ENCODE measurements at regions not wholly inside any gene's neighbourhood (a gene's known extent, or its start where the extent isn't known, plus 50 kb on each side); places are given as distances from the start of the nearest gene placed in this dataset.
A peak's percentile ranks its signal among the peaks of the same experiment; 100 is the strongest.

DNA sequence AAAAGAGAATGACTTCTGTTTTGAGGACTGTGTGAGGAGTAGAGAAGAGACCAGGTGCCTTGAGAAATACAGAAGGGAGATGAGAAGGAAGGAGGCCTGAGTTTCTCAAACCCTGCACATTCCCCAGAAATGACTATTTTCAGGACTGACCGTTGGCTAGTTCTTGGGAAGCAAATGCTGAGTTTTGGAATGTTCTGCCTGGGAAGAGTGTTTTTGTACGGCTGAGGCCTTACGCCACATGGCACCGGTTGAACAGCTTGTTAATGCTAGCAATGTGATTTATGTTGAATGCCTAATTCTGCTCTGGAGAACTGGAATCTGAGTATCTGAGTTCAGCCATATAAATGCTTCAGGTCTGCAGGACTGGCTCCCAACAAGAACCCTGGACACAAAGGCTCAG is 152.7 kb upstream of the ADAMTS16 start:
- no peak for DNase-seq

DNA sequence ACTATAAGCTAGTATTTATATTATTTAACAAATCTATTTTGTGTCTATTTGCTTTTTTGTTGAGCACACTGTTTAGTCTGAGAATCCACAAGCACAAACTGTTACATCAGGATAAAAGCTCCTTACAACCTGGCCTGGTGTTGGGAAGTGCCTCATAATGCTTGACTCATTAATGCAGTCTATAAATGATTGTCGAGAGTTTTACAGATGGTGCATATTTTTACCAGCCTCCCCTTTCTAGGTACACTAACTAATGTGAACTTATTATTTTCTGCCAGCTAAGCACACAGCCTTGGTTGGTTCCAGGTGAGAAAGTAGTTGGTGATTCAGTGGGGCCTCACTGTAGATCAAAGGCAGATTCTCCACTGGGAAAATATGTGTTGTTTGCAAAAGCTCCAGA is 151.0 kb upstream of the ADAMTS16 start:
- DNase-seq, result no peak

DNA sequence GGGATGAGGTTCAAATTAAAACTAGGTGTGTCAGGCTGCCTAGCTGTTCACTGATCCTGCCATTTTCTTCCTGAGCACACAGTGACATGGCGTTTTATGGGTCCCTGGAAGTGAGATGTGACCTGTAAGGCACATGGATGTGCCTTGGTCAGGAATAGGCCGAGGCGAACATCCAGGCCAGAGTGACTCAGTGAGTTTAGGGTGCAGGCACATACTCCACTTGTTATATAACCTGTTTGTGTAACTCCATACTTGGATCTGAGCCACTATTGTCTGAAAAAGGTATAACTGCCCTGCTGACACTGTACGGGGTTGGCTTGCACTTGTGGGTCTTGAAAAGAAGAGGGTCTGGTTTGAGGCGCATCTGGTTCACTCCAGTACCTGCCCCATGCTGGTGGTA is 150.1 kb upstream of the ADAMTS16 start:
- DNase-seq, result no peak

DNA sequence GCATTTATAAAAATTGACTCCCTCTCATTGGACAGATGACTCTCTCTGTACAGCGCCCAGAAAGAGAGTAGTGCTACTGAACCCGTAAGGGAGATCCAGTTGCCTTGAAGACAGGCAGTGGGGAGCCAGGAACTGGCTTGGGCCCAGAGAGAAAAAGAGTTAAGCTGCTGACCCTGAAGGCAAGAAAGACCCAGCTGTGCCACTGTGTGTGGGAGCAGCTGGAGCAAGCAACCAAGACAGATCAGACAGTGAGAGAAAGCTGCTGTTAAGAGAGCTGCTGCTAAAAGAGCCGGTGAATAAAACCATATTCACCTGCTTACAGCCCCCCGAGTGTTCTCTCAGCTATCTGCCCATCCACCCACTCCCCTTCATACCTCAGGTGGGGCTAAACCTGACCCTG is 149.7 kb upstream of the ADAMTS16 start:
- DNase-seq, result no peak

DNA sequence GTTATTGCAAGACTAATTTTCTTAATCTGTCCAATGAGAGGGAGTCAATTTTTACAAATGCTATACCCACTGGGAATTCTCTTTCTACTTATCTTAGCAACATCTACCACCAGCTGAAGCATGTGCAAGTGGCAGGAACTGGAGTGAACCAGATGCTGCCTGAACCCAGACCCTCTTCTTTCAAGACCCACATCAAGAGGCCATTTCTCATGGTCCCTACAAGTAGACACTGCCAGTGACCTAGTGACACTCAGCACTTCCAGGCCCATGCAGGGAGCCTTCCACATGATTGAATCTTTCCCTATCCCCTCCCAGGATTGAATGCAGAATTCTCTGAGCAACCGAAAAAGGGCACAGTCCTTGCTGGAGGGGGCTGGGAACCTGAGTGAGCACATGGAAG is 148.2 kb upstream of the ADAMTS16 start:
- DNase-seq, result no peak

DNA sequence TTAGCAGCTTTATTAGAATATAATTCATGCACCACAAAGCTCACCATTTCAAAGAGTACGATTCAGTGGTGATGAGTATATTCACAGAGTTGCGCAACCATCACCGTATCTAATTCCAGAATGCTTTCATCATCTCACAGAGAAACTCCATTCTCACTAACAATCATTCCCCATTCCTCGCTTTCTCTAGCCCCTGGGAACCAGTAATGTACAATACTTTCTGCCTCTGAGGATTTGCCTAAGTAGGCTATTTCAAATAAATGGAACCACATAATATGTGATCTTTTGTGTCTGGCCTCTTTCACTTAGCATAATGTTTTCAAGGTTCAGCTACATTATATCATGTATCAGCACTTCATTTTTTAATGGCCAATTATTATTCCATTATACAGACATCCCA is 145.1 kb upstream of the ADAMTS16 start:
- no peak for DNase-seq

DNA sequence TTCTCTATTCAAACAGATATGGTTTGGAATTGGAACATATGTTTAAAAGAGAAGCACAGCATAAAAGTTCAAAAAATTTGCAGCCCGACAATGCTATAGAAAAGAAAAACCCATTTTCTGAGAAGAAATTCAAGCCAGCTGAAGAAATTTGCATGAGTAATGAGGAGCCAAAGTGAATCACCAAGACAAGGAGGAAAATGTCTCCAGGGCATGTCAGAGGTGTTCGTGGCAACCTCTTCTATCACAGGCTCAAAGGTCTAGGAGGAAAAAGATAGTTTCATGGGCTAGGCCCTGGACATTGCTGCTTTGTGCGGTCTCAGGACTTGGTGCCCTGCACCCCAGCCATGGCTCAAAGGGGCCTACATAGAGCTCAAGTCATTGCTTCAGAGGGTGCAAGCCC is 134.8 kb upstream of the ADAMTS16 start:
- DNase-seq, result no peak

DNA sequence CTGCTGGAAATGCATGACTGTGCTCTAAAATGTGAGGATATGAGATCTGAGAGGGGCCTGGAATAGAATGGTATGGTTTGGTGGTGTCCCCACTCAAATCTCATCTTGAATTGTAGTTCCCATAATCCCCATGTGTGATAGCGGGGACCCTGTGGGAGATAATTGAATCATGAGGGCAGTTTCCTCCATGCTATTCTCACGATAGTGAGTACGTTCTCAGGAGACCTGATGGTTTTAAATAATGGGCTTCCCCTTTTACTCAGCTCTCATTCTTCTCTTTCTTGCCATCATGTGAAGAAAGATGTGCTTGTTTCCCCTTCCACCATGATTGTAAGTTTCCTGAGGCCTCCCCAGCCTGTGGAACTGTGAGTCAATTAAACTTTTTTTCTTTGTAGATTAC is 133.6 kb upstream of the ADAMTS16 start:
- no peak for DNase-seq

DNA sequence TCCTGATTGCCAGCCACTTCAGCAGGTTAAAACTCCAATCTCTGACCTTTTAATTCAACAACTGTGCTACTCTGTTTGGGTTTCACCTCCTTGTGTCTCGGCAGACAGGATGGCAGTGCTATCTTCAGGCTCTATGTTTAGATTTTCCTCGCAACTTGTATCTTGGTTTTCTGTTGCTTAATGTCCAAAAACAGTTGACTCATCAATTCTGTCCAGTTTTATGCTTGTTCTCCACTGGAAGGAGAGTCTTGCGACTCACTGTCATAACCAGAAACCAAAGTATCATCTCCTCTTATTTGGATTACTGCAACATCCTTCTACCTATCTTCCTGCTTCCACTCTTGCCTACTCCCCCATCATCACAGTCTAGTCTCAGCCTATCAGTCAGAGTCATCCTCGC is 130.9 kb upstream of the ADAMTS16 start:
- no peak for DNase-seq

DNA sequence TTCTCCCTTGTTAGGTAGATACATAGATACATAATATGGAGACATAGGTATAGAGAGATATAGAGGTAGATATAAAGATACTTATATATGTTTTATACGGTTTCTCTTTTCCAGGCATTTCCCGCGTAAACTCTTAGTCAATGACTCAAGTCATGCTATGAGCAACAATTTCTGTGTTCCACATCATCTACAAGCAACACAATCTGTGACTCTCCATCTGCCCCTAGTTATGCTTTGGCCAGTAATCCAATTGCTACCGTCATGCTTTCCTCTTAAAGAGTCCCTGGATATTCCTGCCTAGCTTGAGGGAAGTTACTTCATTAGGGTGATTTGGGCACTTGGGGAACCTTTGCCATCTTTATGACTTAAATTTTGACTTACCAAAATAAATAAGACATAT is 129.0 kb upstream of the ADAMTS16 start:
- no peak for DNase-seq

DNA sequence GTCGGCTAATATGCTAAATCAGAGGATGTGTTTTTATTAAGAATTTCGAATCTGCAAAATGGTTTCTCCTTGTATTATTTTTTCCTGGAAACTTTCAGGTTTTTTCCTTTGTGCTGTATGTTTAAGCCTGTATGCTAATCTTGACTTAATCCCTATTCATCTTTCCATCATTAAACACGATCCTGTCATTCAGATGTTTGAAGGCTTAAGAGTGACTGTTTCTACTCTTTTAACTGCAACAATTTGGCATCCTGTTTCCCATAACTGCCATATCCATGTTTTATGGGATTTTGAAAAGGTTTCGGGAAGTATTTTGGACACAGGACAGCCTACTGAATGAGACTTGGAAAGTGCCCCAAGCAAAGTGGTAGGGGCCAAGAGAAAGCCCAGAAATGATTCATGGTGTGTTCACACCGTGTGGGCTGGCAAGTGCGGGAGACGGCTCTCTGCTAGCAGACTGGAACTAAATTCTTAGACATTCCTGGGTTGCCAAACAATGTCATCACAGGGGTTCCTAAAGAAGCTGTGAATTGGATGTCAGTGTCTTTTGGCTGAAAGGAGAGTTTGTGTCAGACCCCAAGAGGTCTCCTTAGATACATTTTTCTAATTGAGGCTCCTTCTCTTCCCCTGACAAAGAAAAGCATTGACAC is 125.4 kb upstream of the ADAMTS16 start:
- DNase-seq, result no peak

DNA sequence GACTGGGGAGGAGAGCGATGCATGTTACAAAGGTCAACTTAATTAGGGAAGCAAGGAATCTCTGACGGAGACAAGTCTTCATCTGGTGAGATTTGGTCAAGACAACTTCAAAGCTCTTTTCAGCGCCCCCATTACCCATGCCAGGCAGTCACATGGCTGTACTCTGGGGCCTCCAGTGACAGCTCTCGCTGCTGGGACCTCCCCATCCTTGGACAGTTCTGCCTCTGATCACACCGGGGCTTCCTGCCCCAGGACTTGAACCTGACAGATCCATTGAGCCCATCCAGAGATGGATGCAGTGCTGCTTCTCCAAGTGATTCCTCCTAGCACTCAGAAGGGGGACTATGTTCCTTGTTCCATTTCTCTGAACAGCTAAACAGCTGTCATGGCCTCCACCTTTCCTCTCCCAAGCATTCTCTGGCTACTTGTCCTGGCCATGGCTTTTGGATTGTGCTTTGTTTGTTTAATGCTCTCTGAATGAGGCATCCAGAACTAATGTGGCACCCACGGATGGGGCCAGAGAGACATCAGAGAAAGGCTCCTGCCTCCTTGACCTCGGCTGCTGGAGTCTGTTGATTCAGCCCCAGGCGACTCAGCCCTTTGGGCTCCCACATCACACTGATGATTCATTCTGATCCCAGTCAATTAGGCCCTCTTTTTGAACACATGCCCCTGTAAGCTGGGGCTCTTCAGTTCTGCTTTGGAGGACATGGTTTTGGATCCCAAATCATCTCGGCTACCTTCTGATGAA is 122.1 kb upstream of the ADAMTS16 start:
- DNase-seq, result no peak

DNA sequence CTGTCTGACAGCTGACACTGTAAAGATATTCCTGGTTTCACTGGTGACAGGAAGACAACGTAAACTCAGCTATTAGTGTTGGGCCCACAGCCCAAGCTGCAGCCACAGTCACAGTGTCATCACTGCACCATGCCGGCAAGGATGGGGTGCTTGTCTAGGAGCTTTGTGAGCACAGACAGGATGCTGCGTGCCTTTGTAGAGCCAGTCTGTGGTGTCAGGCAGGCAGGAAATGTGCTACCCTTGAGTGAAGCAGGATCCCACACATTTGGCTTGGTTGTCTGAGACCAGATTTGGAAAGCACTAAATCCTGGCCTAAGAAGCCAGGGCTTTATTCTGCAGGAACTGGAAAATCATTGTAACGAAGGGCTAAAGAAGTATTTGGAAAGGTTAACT is 121.6 kb upstream of the ADAMTS16 start:
- no peak for DNase-seq

DNA sequence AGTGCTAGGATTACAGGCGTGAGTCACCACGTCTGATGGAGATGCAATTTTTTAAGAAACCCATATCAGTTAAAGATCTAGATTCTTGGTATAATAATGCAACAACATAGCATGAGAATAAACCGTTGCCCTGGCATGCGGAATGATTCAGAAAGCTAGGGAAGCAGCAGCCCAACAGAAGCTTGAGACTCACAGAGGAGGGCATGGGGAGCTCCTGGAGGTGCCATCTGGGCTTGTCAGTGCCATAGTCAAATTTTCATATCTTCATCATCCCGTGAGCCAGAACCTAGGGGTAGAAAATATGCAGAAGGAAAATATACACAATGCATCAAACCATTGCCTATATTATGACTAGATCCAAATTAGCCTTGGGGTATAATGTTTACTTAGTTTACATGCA is 118.7 kb upstream of the ADAMTS16 start:
- DNase-seq, result no peak

DNA sequence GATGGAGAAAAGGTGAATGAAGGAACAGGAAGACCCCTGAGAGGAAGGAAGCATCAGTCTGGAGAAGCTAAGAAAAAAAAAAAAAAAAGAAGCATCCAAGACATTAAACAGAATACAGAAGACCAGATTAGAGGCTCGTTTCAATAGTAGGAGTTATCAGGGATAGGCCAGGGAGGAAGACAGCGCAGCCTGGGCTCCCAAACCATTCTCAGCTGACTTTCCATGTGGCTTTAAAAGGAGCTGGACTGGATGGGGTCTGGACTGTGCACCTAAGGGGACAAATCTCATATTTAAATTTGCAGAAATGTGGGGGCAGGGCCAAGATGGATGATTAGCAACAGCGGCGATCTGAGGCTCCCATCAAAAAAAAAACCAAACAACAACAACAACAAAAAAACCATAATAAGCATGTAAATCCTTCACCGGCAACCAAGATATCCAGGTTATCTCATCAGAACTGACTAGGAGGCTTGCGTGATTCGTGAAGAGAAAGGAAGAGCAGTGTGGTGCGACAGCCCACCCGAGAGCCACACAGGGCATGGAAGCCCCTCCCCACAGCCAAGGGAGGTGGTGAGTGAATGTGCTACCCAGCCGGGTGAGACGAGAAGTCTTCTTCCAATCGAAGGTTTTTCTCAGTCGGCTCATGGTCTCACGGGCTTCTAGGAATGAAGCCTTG is 114.9 kb upstream of the ADAMTS16 start:
- DNase-seq, result no peak

DNA sequence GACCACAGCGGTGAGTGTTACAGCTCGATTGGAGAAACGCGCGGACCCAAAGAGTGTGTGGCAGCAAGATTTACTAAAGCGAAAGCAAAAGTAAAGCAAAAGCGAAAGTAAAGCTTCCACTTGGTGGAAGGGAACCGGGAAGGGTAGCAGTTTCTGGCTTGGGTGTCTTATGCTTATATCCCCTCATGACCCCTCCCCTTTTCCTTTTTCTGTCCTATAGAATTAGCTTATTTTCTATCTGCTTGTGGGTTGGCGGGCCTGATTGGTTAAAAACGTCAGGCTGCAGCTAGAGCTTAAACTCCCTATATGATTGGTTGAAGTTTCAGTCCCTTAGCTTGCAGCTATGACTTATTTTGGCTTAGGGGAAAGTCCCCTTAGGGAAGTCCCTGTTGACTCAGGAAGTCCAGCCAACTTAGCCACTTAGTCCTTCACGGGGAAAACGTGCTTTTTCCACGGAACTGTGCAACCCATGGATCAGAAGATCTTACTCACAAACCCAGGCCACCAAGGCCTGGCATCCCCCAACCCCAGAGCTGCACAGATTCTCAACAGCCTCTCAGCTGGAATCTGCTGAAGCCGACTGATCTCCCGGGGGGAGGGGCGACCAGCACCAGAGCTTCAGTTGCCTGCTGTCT is 114.2 kb upstream of the ADAMTS16 start:
- peak; percentile 49 for DNase-seq

DNA sequence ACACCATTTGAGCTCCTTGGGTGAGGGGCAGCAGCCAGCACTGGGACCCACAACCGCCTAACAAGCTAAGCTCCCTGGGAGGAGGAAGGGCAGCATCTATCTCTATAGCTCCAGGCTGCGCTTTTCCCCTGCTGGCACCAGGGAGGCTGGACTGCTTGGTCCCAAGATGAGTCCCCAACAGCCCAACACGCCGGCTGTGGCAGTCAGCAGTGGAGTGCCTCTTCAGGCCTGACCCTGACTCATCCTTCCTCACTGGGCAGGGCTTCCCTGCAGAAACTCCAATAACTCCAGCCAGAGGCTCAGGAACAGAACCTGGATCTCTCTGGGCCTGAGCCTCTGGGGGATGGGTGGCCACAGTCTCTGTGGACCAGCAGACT is 113.7 kb upstream of the ADAMTS16 start:
- no peak for DNase-seq

DNA sequence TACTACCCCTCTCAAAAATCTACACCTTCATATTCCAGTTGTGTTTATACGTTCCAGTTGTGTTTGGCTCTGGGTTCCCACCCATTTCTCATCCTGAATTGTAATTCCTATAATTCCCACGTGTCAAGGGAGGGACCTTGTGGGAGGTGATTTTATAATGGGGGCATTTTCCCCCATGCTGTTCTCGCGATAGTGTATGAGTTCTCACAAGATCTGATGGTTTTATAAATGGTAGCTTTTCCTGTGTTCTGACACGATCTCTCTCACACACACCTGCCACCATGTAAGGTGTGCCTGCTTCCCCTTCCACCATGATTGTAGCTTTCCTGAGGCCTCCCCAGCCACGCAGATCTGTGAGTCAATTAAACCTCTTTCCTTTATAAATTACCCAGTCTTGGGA is 108.5 kb upstream of the ADAMTS16 start:
- no peak for DNase-seq

DNA sequence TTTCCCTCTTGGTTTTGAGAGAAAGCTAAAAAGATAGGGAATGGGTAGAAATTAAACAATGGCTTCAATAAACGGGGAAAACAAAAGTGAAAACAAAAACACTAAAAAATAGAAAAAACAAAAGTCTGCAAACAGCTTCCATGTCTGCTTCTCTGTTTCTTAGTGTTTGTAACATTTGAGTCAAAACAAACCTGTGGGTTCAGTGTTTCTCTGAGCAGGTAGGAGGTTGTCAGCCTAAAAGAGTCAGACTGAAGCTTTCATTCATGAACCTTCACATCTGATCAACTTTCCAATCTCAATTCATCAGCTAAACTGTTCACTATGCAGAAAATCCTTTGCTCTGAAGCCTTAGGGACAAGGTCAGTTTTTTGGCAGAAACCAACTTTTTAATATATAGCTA is 102.5 kb upstream of the ADAMTS16 start:
- DNase-seq, result no peak

DNA sequence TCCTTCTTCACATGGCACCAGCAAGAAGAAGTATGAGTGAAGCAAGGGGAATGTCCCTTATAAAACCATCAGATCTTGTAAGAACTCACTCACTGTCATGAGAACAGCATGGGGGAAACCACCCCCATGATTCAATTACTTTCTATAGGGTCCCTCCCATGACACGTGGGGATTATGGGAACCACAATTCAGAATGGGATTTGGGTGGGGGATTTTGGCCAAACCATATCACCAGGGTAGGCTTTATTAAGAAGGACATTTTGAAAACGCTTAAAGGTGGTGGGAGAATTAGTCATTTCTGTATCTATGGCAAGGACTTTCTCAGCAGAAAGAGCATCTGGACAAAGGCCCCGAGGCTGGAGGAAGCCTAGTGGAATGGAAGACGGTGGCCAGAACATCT is 100.2 kb upstream of the ADAMTS16 start:
- no peak for DNase-seq

DNA sequence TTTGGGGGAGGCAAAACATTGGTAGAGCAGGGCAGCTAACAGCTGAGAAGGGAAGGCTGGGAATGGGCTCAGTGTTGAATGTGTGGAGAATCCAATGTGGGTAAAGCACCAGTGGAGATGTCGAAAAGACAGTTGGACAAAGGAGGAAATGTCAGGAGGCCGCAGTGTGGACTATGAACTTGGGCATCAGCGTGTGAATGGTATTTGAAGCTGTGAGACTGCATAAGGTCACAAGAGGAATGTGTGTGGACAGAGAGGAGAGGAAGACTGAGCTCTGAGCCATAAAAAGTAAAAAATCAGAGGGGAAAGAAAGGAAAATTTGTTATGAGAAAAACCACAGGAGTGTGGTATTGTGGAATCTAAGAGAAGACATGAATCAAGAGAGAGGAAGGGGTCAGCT is 99.4 kb upstream of the ADAMTS16 start:
- DNase-seq, result no peak

DNA sequence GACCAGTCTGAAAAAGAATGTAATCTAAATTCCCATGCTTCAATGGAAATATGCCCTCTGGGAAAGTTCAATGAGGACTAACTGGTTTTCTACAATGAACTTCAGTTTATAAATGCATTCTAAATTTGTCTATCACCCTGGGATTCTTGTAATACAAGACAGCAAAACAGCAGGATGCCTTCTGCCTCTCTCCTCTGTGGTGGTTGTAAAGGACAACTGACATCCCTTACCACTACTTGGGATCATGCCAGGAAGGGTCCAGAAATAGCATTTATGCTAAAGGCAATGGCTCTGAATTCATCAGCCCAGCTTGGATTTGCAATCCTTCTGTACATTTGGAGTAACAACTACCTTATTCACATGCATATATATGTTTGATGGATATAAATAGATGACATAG is 97.3 kb upstream of the ADAMTS16 start:
- DNase-seq, result no peak

DNA sequence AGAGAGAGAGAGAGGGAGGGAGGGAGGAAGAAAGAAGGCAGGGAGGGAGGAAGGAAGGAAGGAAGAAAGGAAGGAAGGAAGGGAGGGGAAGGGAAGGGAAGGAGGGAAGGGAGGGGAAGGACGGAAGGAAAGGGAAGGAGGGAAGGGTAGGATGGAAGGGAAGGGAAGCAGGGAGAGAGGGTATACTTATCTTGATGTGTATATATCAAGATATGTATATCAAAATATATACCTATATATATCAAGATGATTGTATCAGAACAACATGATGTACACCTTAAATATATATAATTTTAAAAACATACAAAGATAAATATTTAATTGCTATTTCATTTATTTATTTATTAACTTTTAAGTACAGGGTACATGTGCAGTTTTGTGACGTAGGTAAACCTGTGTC is 96.8 kb upstream of the ADAMTS16 start:
- no peak for DNase-seq

DNA sequence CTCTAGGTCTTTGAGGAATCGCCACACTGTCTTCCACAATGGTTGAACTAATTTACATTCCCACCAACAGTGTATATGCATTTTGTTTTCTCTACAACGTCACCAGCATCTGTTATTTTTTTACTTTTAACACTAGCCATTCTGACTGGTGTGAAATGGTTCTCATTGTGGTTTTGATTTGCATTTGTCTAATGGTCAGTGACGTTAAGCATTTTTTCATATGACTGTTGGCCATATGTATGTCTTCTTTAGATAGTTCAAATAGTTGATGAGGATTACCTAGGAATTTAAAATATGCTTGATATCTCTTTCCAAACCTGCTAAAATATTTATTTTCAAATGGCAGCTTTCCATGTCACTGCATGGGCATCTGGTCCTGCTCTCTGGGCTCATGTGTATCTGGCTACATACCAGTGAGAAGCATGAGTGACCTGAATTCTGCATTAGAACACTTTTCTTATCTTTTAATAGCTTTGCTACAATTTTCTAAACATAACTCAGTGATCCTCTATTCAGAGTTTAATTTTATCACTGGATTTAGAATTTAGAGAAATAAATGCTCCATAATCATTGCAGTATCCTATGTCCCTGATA is 95.8 kb upstream of the ADAMTS16 start:
- DNase-seq, result no peak
